SK-N-MC (cell line): ENCODE measurements at regions not wholly inside any gene's neighbourhood (a gene's known extent, or its start where the extent isn't known, plus 50 kb on each side); places are given as distances from the start of the nearest gene placed in this dataset.

ENCODE experiments used
- DNase-seq: peaks from one replicate; pipeline ENCODE4 v3.0.0-alpha.2; 2011; ENCODE audit warnings: low read depth, low spot score
- H3K27ac ChIP-seq: fragments of 200-600 bp; sonication (generic); 2 replicates; pipeline ENCODE4 v1.5.1; 2016; ENCODE audit warnings: mixed run types
- H3K36me3 ChIP-seq: fragments of 200-600 bp; sonication (generic); 2 replicates; pipeline ENCODE4 v1.6.1; 2017; ENCODE audit warnings: antibody characterized with exemption, low read length, mixed read lengths; ENCODE audit not compliant: insufficient read depth
- H3K4me3 ChIP-seq: fragments of 200-600 bp; sonication (generic); 2 replicates; pipeline ENCODE4 v1.5.1; 2016
- H3K9ac ChIP-seq: fragments of 200-600 bp; sonication (generic); 2 replicates; pipeline ENCODE4 v1.8.0; 2017; ENCODE audit warnings: mixed run types, mixed read lengths; ENCODE audit not compliant: insufficient read length
- H3K9me3 ChIP-seq: fragments of 200-600 bp; sonication (generic); 2 replicates; pipeline ENCODE4 v1.6.1; 2017; ENCODE audit warnings: low read depth, mild to moderate bottlenecking, antibody characterized with exemption, low read length, moderate library complexity, mixed read lengths
- EZH2 ChIP-seq: fragments of 200-600 bp; sonication (generic); IDR thresholded peaks from one replicate; pipeline ENCODE4 v1.6.1; 2017; ENCODE audit warnings: antibody characterized with exemption
- FOXP2 ChIP-seq: optimal IDR thresholded peaks from 2 replicates; pipeline ENCODE3; 2011; ENCODE audit warnings: mild to moderate bottlenecking, moderate library complexity; ENCODE audit not compliant: insufficient read depth; ENCODE audit errors: extremely low read length, control extremely low read depth
- POLR2AphosphoS5 ChIP-seq: IDR thresholded peaks from 2 replicates; pipeline ENCODE4 v1.6.1; 2012; ENCODE audit warnings: mild to moderate bottlenecking, low read depth, low read length, borderline replicate concordance

GRCh38 chr12:71304306-71304705, 135.3 kb upstream of the LGR5 start:
- H3K36me3 ChIP-seq: no peaks in the 10 kb centered on the region
- H3K9me3 ChIP-seq: no peaks in the 10 kb centered on the region
- TF ChIP-seq EZH2 (no peak), POLR2AphosphoS5 (no peak), FOXP2 (no peak)
- no peak overlapping the region for H3K4me3 ChIP-seq
- no peak overlapping the region for H3K27ac ChIP-seq
- H3K9ac ChIP-seq: no peak overlapping the region
- DNase-seq: no peak

- H3K9ac ChIP-seq: no peak overlapping the region
- no peak for DNase-seq
- no peak overlapping the region for H3K27ac ChIP-seq
Observed at GRCh38 chr12:71303199-71303598, 136.4 kb upstream of the LGR5 start.

GRCh38 chr12:71300772-71301675, 138.6 kb upstream of the LGR5 start:
- Histone ChIP-seq H3K36me3 (no peaks in the 10 kb centered on the region), H3K9me3 (no peaks in the 10 kb centered on the region), H3K27ac (no peak overlapping the region), H3K4me3 (no peak overlapping the region), H3K9ac (no peak overlapping the region)
- DNase-seq: no peak
- TF ChIP-seq EZH2: no peak
- no peak for TF ChIP-seq POLR2AphosphoS5
- TF ChIP-seq FOXP2: no peak

More at GRCh38 chr12:71303199-71303598, 136.4 kb upstream of the LGR5 start:
- Histone ChIP-seq H3K9me3 (no peaks in the 10 kb centered on the region), H3K4me3 (no peak overlapping the region), H3K36me3 (no peaks in the 10 kb centered on the region)
- TF ChIP-seq POLR2AphosphoS5 (no peak), FOXP2 (no peak), EZH2 (no peak)

- DNase-seq: no peak
- Histone ChIP-seq H3K9me3 (no peaks in the 10 kb centered on the region), H3K27ac (no peak overlapping the region), H3K9ac (no peak overlapping the region), H3K4me3 (no peak overlapping the region), H3K36me3 (no peaks in the 10 kb centered on the region)
- no peak for TF ChIP-seq POLR2AphosphoS5
Observed at GRCh38 chr12:71299541-71300376, 139.8 kb upstream of the LGR5 start.

GRCh38 chr12:71297930-71298329, 140.1 kb upstream of the TSPAN8 start:
- Histone ChIP-seq H3K36me3 (no peaks in the 10 kb centered on the region), H3K4me3 (peak overlapping the region; percentile 7; the same call in 1 of the 2 replicates), H3K27ac (peak overlapping the region; percentile 4; the same call in 1 of the 2 replicates), H3K9me3 (no peaks in the 10 kb centered on the region), H3K9ac (no peak overlapping the region)
- no peak for DNase-seq
- TF ChIP-seq POLR2AphosphoS5 (no peak), FOXP2 (no peak), EZH2 (no peak)

GRCh38 chr12:71295953-71296352, 138.2 kb upstream of the TSPAN8 start:
- Histone ChIP-seq H3K27ac (no peak overlapping the region), H3K9me3 (no peaks in the 10 kb centered on the region), H3K4me3 (no peak overlapping the region), H3K36me3 (no peaks in the 10 kb centered on the region), H3K9ac (no peak overlapping the region)
- no peak for DNase-seq
- no peak for TF ChIP-seq POLR2AphosphoS5
- TF ChIP-seq EZH2: no peak
- no peak for TF ChIP-seq FOXP2

- Histone ChIP-seq H3K9ac (no peak overlapping the region), H3K4me3 (no peak overlapping the region), H3K27ac (no peak overlapping the region), H3K9me3 (no peaks in the 10 kb centered on the region), H3K36me3 (no peaks in the 10 kb centered on the region)
- DNase-seq: no peak
- TF ChIP-seq POLR2AphosphoS5 (no peak), EZH2 (no peak), FOXP2 (no peak)
Observed at GRCh38 chr12:71291746-71292145, 133.9 kb upstream of the TSPAN8 start.

- TF ChIP-seq EZH2 (no peak), FOXP2 (no peak), POLR2AphosphoS5 (no peak)
- DNase-seq: no peak
- Histone ChIP-seq H3K9me3 (no peaks in the 10 kb centered on the region), H3K4me3 (no peak overlapping the region), H3K27ac (no peak overlapping the region), H3K9ac (no peak overlapping the region), H3K36me3 (no peaks in the 10 kb centered on the region)
Observed at GRCh38 chr12:71283883-71284282, 126.1 kb upstream of the TSPAN8 start.
